ENCODE measurements at regions not wholly inside any gene's neighbourhood (a gene's known extent, or its start where the extent isn't known, plus 50 kb on each side); places are given as distances from the start of the nearest gene placed in this dataset.

- DNase-seq (ENCODE audit: low read depth, low spot score) (no peak), FAIRE-seq (no peak), ATAC-seq (no peak)
- Histone ChIP-seq H3K27me3 (replicated peaks in 1 of 2; ENCODE audit: control insufficient read depth in 2 of 2, insufficient read depth in 2 of 2, low read length in 1 of 2) (no peaks in the 10 kb centered on the region), H3K36me3 (ENCODE audit: control insufficient read depth in 2 of 2, insufficient read depth in 2 of 2, low read length in 1 of 2) (no peaks in the 10 kb centered on the region), H3K4me1 (ENCODE audit: control insufficient read depth, insufficient read depth, low read length) (no peaks in the 10 kb centered on the region), H3K27ac (ENCODE audit: control insufficient read depth, insufficient read depth) (no peak overlapping the region), H2AFZ (ENCODE audit: control insufficient read depth, low read depth, low read length) (no peak overlapping the region), H3K4me2 (ENCODE audit: control insufficient read depth, insufficient read depth) (no peak overlapping the region), H3K4me3 (no peak overlapping the region), H3K9me3 (replicated peaks; ENCODE audit: control insufficient read depth, insufficient read depth, low read length) (no peaks in the 10 kb centered on the region), H3K9ac (ENCODE audit: control insufficient read depth, insufficient read depth, low read length) (no peak overlapping the region), H3K79me2 (ENCODE audit: control insufficient read depth, insufficient read depth, low read length) (no peaks in the 10 kb centered on the region), H4K20me1 (ENCODE audit: control insufficient read depth, insufficient read depth) (no peaks in the 10 kb centered on the region)
- in situ Hi-C loops (cut with MboI) = no loop called here
- ChIA-PET RAD21 (ENCODE audit: unreplicated experiment) (no interaction called here), CTCF (no interaction called here), POLR2A (no interaction called here), SMC1A (ENCODE audit: uncharacterized antibody, unreplicated experiment) (interaction anchor here (1.5 to 2.1 kb wide), 3 partner anchors 10 to 20 kb away, joined by 3 to 5 read pairs (median 4); no protein-coding TSS in a partner anchor)
- 4% methylated on average over 1 of the region's 1 CpG for WGBS (ENCODE audit: insufficient coverage, insufficient replicate concordance, low lambda C conversion rate, missing lambda C conversion rate)
- intact Hi-C loops (cut with micrococcal nuclease; ENCODE audit: unreplicated experiment) = no loop called here
- BruUV-seq (replicated peaks) = no TSS peak
- no peak for TF ChIP-seq RUNX3 (IDR thresholded peaks at IDR 0.05; ENCODE audit: low read length)
- no peak for TF ChIP-seq LARP7 (IDR thresholded peaks at IDR 0.05)
- no peak for TF ChIP-seq TCF7 (IDR thresholded peaks at IDR 0.05; ENCODE audit: borderline replicate concordance)
- TF ChIP-seq ZZZ3 (IDR thresholded peaks at IDR 0.05; ENCODE audit: control insufficient read depth, insufficient read length, low read depth) = no peak
- TF ChIP-seq CBX3 (IDR thresholded peaks at IDR 0.05; ENCODE audit: borderline replicate concordance, low read depth) = no peak
- TF ChIP-seq SREBF1 (IDR thresholded peaks at IDR 0.05; ENCODE audit: low read length) = no peak
- no peak for TF ChIP-seq NBN (IDR thresholded peaks at IDR 0.05)
- TF ChIP-seq SKIL (IDR thresholded peaks at IDR 0.05; ENCODE audit: low read depth, poor library complexity, severe bottlenecking) = no peak
- TF ChIP-seq ZNF622 (IDR thresholded peaks at IDR 0.05) = no peak
- TF ChIP-seq EP300 (IDR thresholded peaks at IDR 0.05; ENCODE audit: borderline replicate concordance in 1 of 2, control insufficient read depth in 1 of 2, low read depth in 2 of 2, low read length in 2 of 2) = no peak
- no peak for TF ChIP-seq NFXL1 (IDR thresholded peaks at IDR 0.05; ENCODE audit: borderline replicate concordance)
These were observed 86.7 kb upstream of the FER start for GRCh38 chr5:108661024-108661423.

All from GM12878 (cell line).